H1 (cell line): ENCODE measurements at regions not wholly inside any gene's neighbourhood (a gene's known extent, or its start where the extent isn't known, plus 50 kb on each side); places are given as distances from the start of the nearest gene placed in this dataset.

ENCODE experiments used
- CTCF ChIA-PET: fragments of 300-600 bp; sonication (Branson Sonifier 250); formaldehyde crosslinking; loops from one replicate; lab custom pipeline; 2021; ENCODE audit not compliant: partially characterized antibody; lab: Charles Lee
- POLR2A ChIA-PET: fragments of 300-600 bp; sonication (Branson Sonifier 250); formaldehyde crosslinking; loops from one replicate; lab custom pipeline; 2021; ENCODE audit warnings: inconsistent platforms; ENCODE audit not compliant: partially characterized antibody; lab: Charles Lee
- DNase-seq, 2 experiments: peaks; one replicate each; pipeline versions ENCODE4 v3.0.0 to v3.0.0-alpha.2; 2010 to 2022; ENCODE audit warnings: low spot score in 2 of 2, low read depth in 1 of 2, mixed read lengths in 1 of 2
- FAIRE-seq: peaks from 2 replicates; lab custom pipeline; 2011; peaks lifted over from hg19 to GRCh38; lab: Jason Lieb, UNC
- H2AFZ ChIP-seq: 2 replicates; pipeline ENCODE4 v1.8.1; 2012; ENCODE audit warnings: low read length, inconsistent platforms
- H2AK5ac ChIP-seq: 2 replicates; pipeline ENCODE4 v1.6.1; 2013; ENCODE audit warnings: low read depth, low read length
- H2BK120ac ChIP-seq: replicated peaks from 2 replicates; pipeline ENCODE3; 2013; ENCODE audit warnings: low read depth, low read length, inconsistent platforms
- H2BK12ac ChIP-seq: 2 replicates; pipeline ENCODE4 v1.6.1; 2013; ENCODE audit warnings: low read depth, low read length
- H2BK15ac ChIP-seq: 2 replicates; pipeline ENCODE4 v1.6.1; 2013; ENCODE audit warnings: low read length
- H2BK20ac ChIP-seq: 2 replicates; pipeline ENCODE4 v1.6.1; 2013; ENCODE audit warnings: low read length
- H2BK5ac ChIP-seq: 2 replicates; pipeline ENCODE4 v1.6.1; 2013; ENCODE audit warnings: low read depth, low read length
- H3K14ac ChIP-seq: 2 replicates; pipeline ENCODE4 v1.6.1; 2013; ENCODE audit warnings: inconsistent platforms; ENCODE audit not compliant: insufficient read length
- H3K18ac ChIP-seq: 2 replicates; pipeline ENCODE4 v1.6.1; 2013; ENCODE audit warnings: low read length; ENCODE audit errors: extremely low read depth
- H3K23ac ChIP-seq: 2 replicates; pipeline ENCODE4 v1.6.1; 2013; ENCODE audit warnings: inconsistent platforms; ENCODE audit not compliant: insufficient read length
- H3K23me2 ChIP-seq: 2 replicates; pipeline ENCODE4 v1.6.1; 2013; ENCODE audit warnings: low read depth, low read length
- H3K27ac ChIP-seq: 2 replicates; pipeline ENCODE4 v1.6.1; 2011; ENCODE audit warnings: low read depth, low read length, inconsistent platforms
- H3K27me3 ChIP-seq, 4 experiments: replicated peaks in 1 of 4; 1 replicate in 1 of 4; 2 replicates in 3 of 4; pipeline versions ENCODE4 v1.6.1 to v1.8.1; 2011 to 2013; ENCODE audit warnings: low read length in 3 of 4, mild to moderate bottlenecking in 3 of 4, inconsistent platforms in 2 of 4, mixed read lengths in 2 of 4, moderate library complexity in 1 of 4; ENCODE audit not compliant: control insufficient read depth in 3 of 4, insufficient read depth in 3 of 4; ENCODE audit errors: extremely low read depth in 1 of 4
- H3K36me3 ChIP-seq, 4 experiments: 2 replicates each; pipeline versions ENCODE4 v1.6.1 to v1.8.1; 2011 to 2013; ENCODE audit warnings: mild to moderate bottlenecking in 4 of 4, low read length in 3 of 4, moderate library complexity in 2 of 4, control low read depth in 1 of 4, inconsistent platforms in 1 of 4; ENCODE audit not compliant: insufficient read depth in 4 of 4, control insufficient read depth in 2 of 4
- H3K4ac ChIP-seq: replicated peaks from 2 replicates; pipeline ENCODE3; 2013; ENCODE audit warnings: low read length, low read depth, mixed read lengths, inconsistent platforms; ENCODE audit not compliant: insufficient read length
- H3K4me1 ChIP-seq, 4 experiments: replicated peaks in 1 of 4; 1 replicate in 1 of 4; 2 replicates in 3 of 4; pipeline versions ENCODE4 v1.6.1 to v1.8.1; 2011 to 2013; ENCODE audit warnings: low read length in 3 of 4, inconsistent platforms in 2 of 4, mixed read lengths in 1 of 4; ENCODE audit not compliant: insufficient read depth in 4 of 4, control insufficient read depth in 3 of 4
- H3K4me2 ChIP-seq, 2 experiments: 2 replicates each; pipeline versions ENCODE4 v1.6.1 to v1.8.1; 2011 to 2013; ENCODE audit warnings: low read depth in 2 of 2, low read length in 2 of 2, control low read depth in 1 of 2, inconsistent platforms in 1 of 2, mild to moderate bottlenecking in 1 of 2; ENCODE audit not compliant: insufficient read depth in 1 of 2
- H3K4me3 ChIP-seq, 4 experiments: fragments of 200-600, 300-600 bp in 1 of 4; sonication (generic), shearing (Covaris generic), sonication (Bioruptor Twin) in 1 of 4; 2 replicates each; pipeline versions ENCODE4 v1.5.1 to v1.8.1; 2011 to 2016; ENCODE audit warnings: low read length in 4 of 4, low read depth in 3 of 4, control low read depth in 2 of 4, inconsistent platforms in 2 of 4, mild to moderate bottlenecking in 2 of 4, mixed read lengths in 1 of 4, moderate library complexity in 1 of 4; ENCODE audit not compliant: insufficient read depth in 2 of 4; ENCODE audit errors: extremely low read depth in 1 of 4
- H3K56ac ChIP-seq: replicated peaks from 2 replicates; pipeline ENCODE3; 2013; ENCODE audit warnings: low read depth, mild to moderate bottlenecking, mixed read lengths, low read length, inconsistent platforms; ENCODE audit not compliant: insufficient read length
- H3K79me1 ChIP-seq: 2 replicates; pipeline ENCODE4 v1.6.1; 2013; ENCODE audit warnings: low read depth, low read length, control low read depth
- H3K79me2 ChIP-seq, 2 experiments: 2 replicates each; pipeline versions ENCODE4 v1.6.1 to v1.8.1; 2012 to 2013; ENCODE audit warnings: low read length in 2 of 2, mild to moderate bottlenecking in 2 of 2, inconsistent platforms in 1 of 2; ENCODE audit not compliant: insufficient read depth in 2 of 2, control insufficient read depth in 1 of 2
- H3K9ac ChIP-seq, 4 experiments: replicated peaks in 1 of 4; 1 replicate in 1 of 4; 2 replicates in 3 of 4; pipeline versions ENCODE4 v1.6.1 to v1.8.1; 2011 to 2013; ENCODE audit warnings: low read depth in 3 of 4, low read length in 3 of 4, control low read depth in 2 of 4, mild to moderate bottlenecking in 2 of 4, moderate library complexity in 2 of 4, inconsistent platforms in 1 of 4; ENCODE audit errors: extremely low read depth in 1 of 4
- H3K9me3 ChIP-seq, 2 experiments: 2 replicates each; pipeline versions ENCODE4 v1.6.1 to v1.8.1; 2012 to 2013; ENCODE audit warnings: mild to moderate bottlenecking in 2 of 2, moderate library complexity in 2 of 2, control low read depth in 1 of 2, inconsistent platforms in 1 of 2, low read depth in 1 of 2, low read length in 1 of 2, mixed read lengths in 1 of 2; ENCODE audit not compliant: insufficient read depth in 2 of 2
- H4K20me1 ChIP-seq, 2 experiments: replicated peaks in 1 of 2; 2 replicates each; pipeline versions ENCODE3 to v1.8.1; 2011 to 2013; ENCODE audit warnings: inconsistent platforms in 2 of 2, low read length in 2 of 2, mild to moderate bottlenecking in 1 of 2; ENCODE audit not compliant: insufficient read depth in 2 of 2, control insufficient read depth in 1 of 2
- H4K5ac ChIP-seq: 2 replicates; pipeline ENCODE4 v1.6.1; 2013; ENCODE audit warnings: low read length, low read depth, mixed read lengths, inconsistent platforms; ENCODE audit not compliant: insufficient read length
- H4K8ac ChIP-seq: 2 replicates; pipeline ENCODE4 v1.8.0; 2013; ENCODE audit warnings: mild to moderate bottlenecking, moderate library complexity, low read length, inconsistent platforms; ENCODE audit not compliant: insufficient read depth; ENCODE audit errors: extremely low read depth
- H4K91ac ChIP-seq: replicated peaks from 2 replicates; pipeline ENCODE3; 2013; ENCODE audit warnings: low read length, mixed read lengths, inconsistent platforms; ENCODE audit not compliant: insufficient read length
- CBX5 ChIP-seq: fragments of 300-800, 300-1000 bp; sonication (generic); IDR thresholded peaks from 2 replicates; pipeline ENCODE4 v1.7.1; 2016; ENCODE audit warnings: antibody characterized with exemption, low read length, low read depth
- CREB1 ChIP-seq: IDR thresholded peaks from 2 replicates; pipeline ENCODE4 v1.6.1; 2012; ENCODE audit warnings: inconsistent platforms
- MAFK ChIP-seq: IDR thresholded peaks from 2 replicates; pipeline ENCODE4 v1.6.1; 2012; ENCODE audit warnings: low read depth, mild to moderate bottlenecking, improper control_type of control experiment, low read length
- RFX5 ChIP-seq: IDR thresholded peaks from 2 replicates; pipeline ENCODE4 v1.6.1; 2011; ENCODE audit warnings: low read depth, low read length, improper control_type of control experiment, borderline replicate concordance
- SP2 ChIP-seq: IDR thresholded peaks from 2 replicates; pipeline ENCODE4 v1.6.1; 2012; ENCODE audit warnings: mild to moderate bottlenecking, low read length, inconsistent platforms
- WGBS, 2 experiments: shearing (Covaris generic) in 1 of 2; methylation state at CpG; one replicate each; pipeline versions ENCODE4 v1.1.6 to v1.1.7; 2013 to 2015; ENCODE audit warnings: low lambda C conversion rate in 2 of 2, mixed read lengths in 2 of 2, inconsistent platforms in 1 of 2, low coverage in 1 of 2, missing lambda C conversion rate in 1 of 2; ENCODE audit not compliant: insufficient replicate concordance in 2 of 2, insufficient coverage in 1 of 2, insufficient read length in 1 of 2; ENCODE audit errors: extremely low coverage in 1 of 2, missing lambda C conversion rate in 1 of 2; 5-methylcytosine and 5-hydroxymethylcytosine counted together

GRCh38 chr1:64320470-64320869 is 117.0 kb downstream of the UBE2U start:
- H3K23ac ChIP-seq = no peak overlapping the region
- no peaks in the 10 kb centered on the region for H3K9me3 ChIP-seq
- H2BK12ac ChIP-seq = no peak overlapping the region
- H3K4ac ChIP-seq = no peak overlapping the region
- H4K20me1 ChIP-seq = no peaks in the 10 kb centered on the region
- FAIRE-seq (no peak), DNase-seq (no peak)
- H3K27ac ChIP-seq = no peak overlapping the region
- no peak overlapping the region for H4K5ac ChIP-seq
- no peak overlapping the region for H3K4me2 ChIP-seq
- no peaks in the 10 kb centered on the region for H3K23me2 ChIP-seq
- H2BK120ac ChIP-seq = no peak overlapping the region
- H2AFZ ChIP-seq = no peak overlapping the region
- 76% methylated on average over 4 of the region's 4 CpGs; no CpG with 5 or more reads in 1 of the 2 experiments for WGBS, 2 experiments
- H3K79me1 ChIP-seq = no peaks in the 10 kb centered on the region
- H3K36me3 ChIP-seq = no peaks in the 10 kb centered on the region
- H2BK20ac ChIP-seq = no peak overlapping the region
- H2AK5ac ChIP-seq = no peak overlapping the region
- H3K27me3 ChIP-seq = no peaks in the 10 kb centered on the region
- H3K56ac ChIP-seq = no peak overlapping the region
- no peaks in the 10 kb centered on the region for H3K4me1 ChIP-seq
- H2BK5ac ChIP-seq = no peak overlapping the region
- no peak overlapping the region for H3K9ac ChIP-seq
- H3K14ac ChIP-seq = no peak overlapping the region
- H4K91ac ChIP-seq = no peak overlapping the region
- H3K79me2 ChIP-seq = no peaks in the 10 kb centered on the region
- H3K18ac ChIP-seq = no peak overlapping the region
- POLR2A ChIA-PET = interaction anchor here (0.6 kb wide), 1 partner anchor 20 kb away, joined by 4 read pairs; no protein-coding TSS in a partner anchor
- no peak overlapping the region; the same call in 1 of the 2 replicates for H4K8ac ChIP-seq
- CTCF ChIA-PET = no interaction called here
- H2BK15ac ChIP-seq = no peak overlapping the region
- no peak overlapping the region for H3K4me3 ChIP-seq
- no peak for TF ChIP-seq RFX5
- no peak for TF ChIP-seq CREB1
- TF ChIP-seq MAFK = no peak
- TF ChIP-seq CBX5 = no peak
- no peak for TF ChIP-seq SP2
